Naive thymus-derived CD4-positive, alpha-beta T cell (primary cell): ENCODE measurements at regions not wholly inside any gene's neighbourhood (a gene's known extent, or its start where the extent isn't known, plus 50 kb on each side); places are given as distances from the start of the nearest gene placed in this dataset.
"Not testable (repeated sequence)": the region's sequence is repeated elsewhere in the genome, so short reads cannot be mapped to it uniquely, and the experiment has no call there.

Source experiments
- ATAC-seq: fragments of 150-1000 bp; cut with Tn5 transposase; 2 replicates; pipeline ENCODE4 v1.10.0; 2021; ENCODE audit warnings: mild to moderate bottlenecking, moderate library complexity
- CTCF ChIA-PET: fragments of 350-600 bp; sonication (Branson Sonifier 250); formaldehyde crosslinking; loops from one replicate; lab custom pipeline; 2021; ENCODE audit warnings: antibody characterized with exemption; lab: Charles Lee
- POLR2A ChIA-PET: fragments of 350-600 bp; sonication (Branson Sonifier 250); formaldehyde crosslinking; loops from one replicate; lab custom pipeline; 2021; ENCODE audit warnings: antibody characterized with exemption, inconsistent platforms; lab: Charles Lee
- DNase-seq, 9 donors: peaks; one replicate each; pipeline versions ENCODE4 v3.0.0 to v3.0.0-alpha.2; 2020 to 2022; ENCODE audit warnings: mixed read lengths in 1 of 9
- H3K27ac ChIP-seq: one replicate; pipeline ENCODE4 v1.7.0; 2013; ENCODE audit warnings: mild to moderate bottlenecking, low read depth, low read length, moderate library complexity
- H3K27me3 ChIP-seq, 2 donors: one replicate each; pipeline ENCODE4 v1.7.0; 2013; ENCODE audit warnings: low read length in 2 of 2, mild to moderate bottlenecking in 2 of 2, moderate library complexity in 2 of 2; ENCODE audit not compliant: control insufficient read depth in 2 of 2, insufficient read depth in 2 of 2
- H3K36me3 ChIP-seq, 3 experiments: 1 replicate in 2 of 3; 2 replicates in 1 of 3; pipeline ENCODE4 v1.7.0; 2013; ENCODE audit warnings: low read length in 3 of 3, mild to moderate bottlenecking in 3 of 3, moderate library complexity in 1 of 3; ENCODE audit not compliant: insufficient read depth in 3 of 3, control insufficient read depth in 2 of 3
- H3K4me1 ChIP-seq, 2 donors: one replicate each; pipeline ENCODE4 v1.7.0; 2013; ENCODE audit warnings: low read length in 2 of 2, mild to moderate bottlenecking in 2 of 2, moderate library complexity in 1 of 2; ENCODE audit not compliant: control insufficient read depth in 2 of 2, insufficient read depth in 2 of 2
- H3K4me3 ChIP-seq: 2 replicates; pipeline ENCODE4 v1.7.0; 2013; ENCODE audit warnings: mild to moderate bottlenecking, low read length
- H3K9me3 ChIP-seq, 3 experiments: 1 replicate in 2 of 3; 2 replicates in 1 of 3; pipeline ENCODE4 v1.7.0; 2013; ENCODE audit warnings: low read length in 3 of 3; ENCODE audit not compliant: control insufficient read depth in 2 of 3
- H3K27ac Mint-ChIP-seq, 9 donors: one replicate each; pipeline ENCODE4 v1.8.0; 2020 to 2022; ENCODE audit warnings: mixed read lengths in 9 of 9, mild to moderate bottlenecking in 8 of 9, moderate library complexity in 5 of 9, inconsistent platforms in 2 of 9
- H3K27me3 Mint-ChIP-seq, 5 donors: one replicate each; pipeline ENCODE4 v1.8.0; 2021 to 2022; ENCODE audit warnings: mixed read lengths in 5 of 5, mild to moderate bottlenecking in 1 of 5
- H3K36me3 Mint-ChIP-seq, 5 donors: one replicate each; pipeline ENCODE4 v1.8.0; 2020 to 2022; ENCODE audit warnings: mixed read lengths in 5 of 5, mild to moderate bottlenecking in 3 of 5, inconsistent platforms in 1 of 5
- H3K4me1 Mint-ChIP-seq, 7 donors: one replicate each; pipeline ENCODE4 v1.8.0; 2020 to 2022; ENCODE audit warnings: mixed read lengths in 7 of 7, mild to moderate bottlenecking in 3 of 7, inconsistent platforms in 1 of 7
- H3K4me3 Mint-ChIP-seq, 10 donors: one replicate each; pipeline ENCODE4 v1.8.0; 2020 to 2022; ENCODE audit warnings: mild to moderate bottlenecking in 10 of 10, mixed read lengths in 10 of 10, moderate library complexity in 6 of 10, inconsistent platforms in 2 of 10
- H3K9me3 Mint-ChIP-seq, 11 donors: one replicate each; pipeline ENCODE4 v1.8.0; 2020 to 2022; ENCODE audit warnings: mixed read lengths in 11 of 11, mild to moderate bottlenecking in 4 of 11, inconsistent platforms in 1 of 11, moderate library complexity in 1 of 11
- intact Hi-C, 2 donors: fragments of 100-400 bp; cut with micrococcal nuclease; formaldehyde crosslinking; loops; one replicate each; pipeline ENCODE4 v1.15.1; 2023

- no peaks in the 10 kb centered on the region for H3K36me3 ChIP-seq
- CTCF ChIA-PET = no interaction called here
- Mint-ChIP-seq H3K27me3 (peaks cover 0 to 7% (median 0%) of the 10 kb centered on the region in 5 donors), H3K27ac (no peak overlapping the region), H3K4me3 (no peak overlapping the region), H3K36me3 (no peaks in the 10 kb centered on the region), H3K9me3 (peaks cover 0 to 5% (median 0%) of the 10 kb centered on the region in 11 donors), H3K4me1 (no peaks in the 10 kb centered on the region)
- intact Hi-C loops = no loop called here
- POLR2A ChIA-PET = no interaction called here
- ATAC-seq (no peak), DNase-seq (no peak)
- no peak overlapping the region for H3K27ac ChIP-seq
- H3K9me3 ChIP-seq = no peaks in the 10 kb centered on the region
- H3K4me1 ChIP-seq = no peaks in the 10 kb centered on the region
- no peak overlapping the region for H3K4me3 ChIP-seq
- no peaks in the 10 kb centered on the region for H3K27me3 ChIP-seq
These were observed 65.1 kb upstream of the TRHDE start for GRCh38 chr12:72207079-72207478.

- no peak for DNase-seq
- H3K9me3 ChIP-seq = no peaks in the 10 kb centered on the region
- H3K27ac Mint-ChIP-seq = no peak overlapping the region
- H3K36me3 Mint-ChIP-seq = no peaks in the 10 kb centered on the region
- ChIA-PET CTCF (no interaction called here), POLR2A (no interaction called here)
- no peak overlapping the region for H3K27ac ChIP-seq
- no peak overlapping the region for H3K4me3 ChIP-seq
- no peaks in the 10 kb centered on the region for H3K4me1 ChIP-seq
- intact Hi-C loops = no loop called here
- H3K27me3 ChIP-seq = no peaks in the 10 kb centered on the region
- H3K27me3 Mint-ChIP-seq = peaks cover 0 to 7% (median 0%) of the 10 kb centered on the region in 5 donors
- ATAC-seq = no peak
- H3K4me1 Mint-ChIP-seq = no peaks in the 10 kb centered on the region
- H3K36me3 ChIP-seq = no peaks in the 10 kb centered on the region
- peaks cover 0 to 5% (median 0%) of the 10 kb centered on the region in 11 donors for H3K9me3 Mint-ChIP-seq
- H3K4me3 Mint-ChIP-seq = no peak overlapping the region
These were observed 64.4 kb upstream of the TRHDE start for GRCh38 chr12:72207486-72208409.

GRCh38 chr12:72209086-72209485 lies 63.1 kb upstream of the TRHDE start:
- Mint-ChIP-seq H3K4me3 (no peak overlapping the region), H3K27me3 (peaks cover 0 to 7% (median 0%) of the 10 kb centered on the region in 5 donors), H3K36me3 (no peaks in the 10 kb centered on the region), H3K9me3 (peaks cover 0 to 5% (median 0%) of the 10 kb centered on the region in 11 donors), H3K4me1 (no peaks in the 10 kb centered on the region), H3K27ac (no peak overlapping the region)
- POLR2A ChIA-PET = no interaction called here
- Histone ChIP-seq H3K4me3 (no peak overlapping the region), H3K9me3 (no peaks in the 10 kb centered on the region), H3K36me3 (no peaks in the 10 kb centered on the region), H3K27ac (no peak overlapping the region), H3K27me3 (no peaks in the 10 kb centered on the region), H3K4me1 (no peaks in the 10 kb centered on the region)
- intact Hi-C loops = no loop called here
- CTCF ChIA-PET = no interaction called here
- DNase-seq (no peak), ATAC-seq (no peak)

- POLR2A ChIA-PET = no interaction called here
- Mint-ChIP-seq H3K27me3 (no peaks in the 10 kb centered on the region), H3K36me3 (no peaks in the 10 kb centered on the region), H3K4me1 (no peaks in the 10 kb centered on the region), H3K4me3 (no peak overlapping the region), H3K9me3 (peaks cover 0 to 4% (median 0%) of the 10 kb centered on the region in 11 donors), H3K27ac (no peak overlapping the region)
- CTCF ChIA-PET = no interaction called here
- intact Hi-C loops = no loop called here
- Histone ChIP-seq H3K9me3 (no peaks in the 10 kb centered on the region), H3K4me3 (no peak overlapping the region), H3K4me1 (no peaks in the 10 kb centered on the region), H3K27me3 (no peaks in the 10 kb centered on the region), H3K36me3 (no peaks in the 10 kb centered on the region), H3K27ac (no peak overlapping the region)
- ATAC-seq (no peak), DNase-seq (no peak)
These were observed 58.0 kb upstream of the TRHDE start for GRCh38 chr12:72214163-72214562.

GRCh38 chr12:72215287-72215686 lies 56.9 kb upstream of the TRHDE start:
- H3K36me3 Mint-ChIP-seq, intact Hi-C loops, H3K27ac ChIP-seq, H3K9me3 Mint-ChIP-seq, H3K27ac Mint-ChIP-seq, H3K27me3 ChIP-seq, ATAC-seq, H3K4me3 ChIP-seq, POLR2A ChIA-PET, CTCF ChIA-PET, H3K4me3 Mint-ChIP-seq, H3K36me3 ChIP-seq, H3K9me3 ChIP-seq, H3K4me1 ChIP-seq, DNase-seq, H3K4me1 Mint-ChIP-seq, H3K27me3 Mint-ChIP-seq: not testable (repeated sequence)

GRCh38 chr12:72219937-72220336 lies 52.2 kb upstream of the TRHDE start:
- POLR2A ChIA-PET = no interaction called here
- ATAC-seq (no peak), DNase-seq (no peak)
- no peaks in the 10 kb centered on the region for H3K27me3 ChIP-seq
- Mint-ChIP-seq H3K27ac (no peak overlapping the region), H3K9me3 (peaks cover 0 to 2% (median 0%) of the 10 kb centered on the region in 11 donors), H3K4me3 (no peak overlapping the region), H3K36me3 (no peaks in the 10 kb centered on the region), H3K27me3 (no peaks in the 10 kb centered on the region), H3K4me1 (no peaks in the 10 kb centered on the region)
- no peaks in the 10 kb centered on the region for H3K36me3 ChIP-seq
- H3K27ac ChIP-seq = no peak overlapping the region
- CTCF ChIA-PET = no interaction called here
- no peaks in the 10 kb centered on the region for H3K4me1 ChIP-seq
- intact Hi-C loops = no loop called here
- H3K4me3 ChIP-seq = no peak overlapping the region
- H3K9me3 ChIP-seq = no peaks in the 10 kb centered on the region
